K562 (cell line): ENCODE measurements at regions not wholly inside any gene's neighbourhood (a gene's known extent, or its start where the extent isn't known, plus 50 kb on each side); places are given as distances from the start of the nearest gene placed in this dataset.

Experiments
- ATAC-seq: fragments of 200-7000 bp; cut with Tn5 transposase; 3 replicates; pipeline ENCODE4 v1.9.1; 2020; ENCODE audit warnings: moderate library complexity
- BruUV-seq: library from RNA; stranded (reverse); fragments of 400-500 nt; replicated peaks from 2 replicates; lab custom pipeline; 2021; lab: Mats Ljungman, UMichigan
- CTCF ChIA-PET: fragments of 300-600 bp; formaldehyde crosslinking; extraction: SDS; loops from one replicate; lab custom pipeline; 2021; ENCODE audit warnings: low intra/inter-chr PET ratio; lab: Yijun Ruan, JAX
- POLR2A ChIA-PET: fragments of 300-600, 350-650 bp; sonication (Branson Sonifier 250); formaldehyde crosslinking; extraction: SDS; loops from one replicate; lab custom pipeline; 2021; ENCODE audit warnings: antibody characterized with exemption, inconsistent platforms; lab: Yijun Ruan, JAX
- DNase-seq, 4 experiments: peaks; one replicate each; pipeline versions ENCODE4 v3.0.0 to v3.0.0-alpha.2; 2011 to 2018; ENCODE audit warnings: low spot score in 3 of 4, mixed read lengths in 3 of 4; ENCODE audit errors: extremely low read depth in 1 of 4
- FAIRE-seq: peaks from 2 replicates; lab custom pipeline; 2011; peaks lifted over from hg19 to GRCh38; lab: Jason Lieb, UNC
- H2AFZ ChIP-seq: 2 replicates; pipeline ENCODE4 v1.6.0; 2011; ENCODE audit warnings: low read depth, low read length, control low read depth, inconsistent platforms
- H3K27ac ChIP-seq: fragments of 200-600 bp; 3 replicates; pipeline ENCODE4 v1.8.0; 2011; ENCODE audit warnings: low read depth, mild to moderate bottlenecking, control low read depth, inconsistent platforms, low read length, moderate library complexity, mixed read lengths; ENCODE audit errors: extremely low read depth
- H3K27me3 ChIP-seq, 2 experiments: fragments of 300-600 bp in 1 of 2; 2 replicates in 1 of 2; 3 replicates in 1 of 2; pipeline versions ENCODE4 v1.6.0 to v1.8.0; 2011; ENCODE audit warnings: inconsistent platforms in 2 of 2, low read length in 2 of 2, mild to moderate bottlenecking in 1 of 2, mixed read lengths in 1 of 2, moderate library complexity in 1 of 2; ENCODE audit not compliant: control insufficient read depth in 2 of 2, insufficient read depth in 2 of 2
- H3K36me3 ChIP-seq: fragments of 300-600 bp; 3 replicates; pipeline ENCODE4 v1.8.0; 2011; ENCODE audit warnings: mild to moderate bottlenecking, low read length, inconsistent platforms; ENCODE audit not compliant: control insufficient read depth, insufficient read depth
- H3K4me1 ChIP-seq, 2 experiments: fragments of 200-600 bp in 1 of 2; replicated peaks in 1 of 2; 2 replicates in 1 of 2; 3 replicates in 1 of 2; pipeline versions ENCODE4 v1.5.1 to v1.8.0; 2011; ENCODE audit warnings: inconsistent platforms in 2 of 2, low read length in 2 of 2, mild to moderate bottlenecking in 1 of 2, mixed read lengths in 1 of 2, moderate library complexity in 1 of 2; ENCODE audit not compliant: control insufficient read depth in 2 of 2, insufficient read depth in 2 of 2
- H3K4me2 ChIP-seq: 2 replicates; pipeline ENCODE4 v1.6.1; 2011; ENCODE audit warnings: low read length, control low read depth, inconsistent platforms, mixed read lengths; ENCODE audit not compliant: insufficient read depth
- H3K4me3 ChIP-seq: fragments of 200-600 bp; sonication (generic), shearing (Covaris generic); 2 replicates; pipeline ENCODE4 v1.5.1; 2016; ENCODE audit warnings: control low read depth, inconsistent platforms
- H3K79me2 ChIP-seq: fragments of 200-600 bp; 3 replicates; pipeline ENCODE4 v1.8.0; 2011; ENCODE audit warnings: low read length, inconsistent platforms; ENCODE audit not compliant: control insufficient read depth, insufficient read depth
- H3K9ac ChIP-seq, 2 experiments: 2 replicates each; pipeline versions ENCODE4 v1.6.0 to v1.6.1; 2011; ENCODE audit warnings: low read depth in 2 of 2, low read length in 2 of 2, control low read depth in 1 of 2, inconsistent platforms in 1 of 2, mild to moderate bottlenecking in 1 of 2, mixed read lengths in 1 of 2; ENCODE audit not compliant: insufficient read depth in 1 of 2
- H3K9me1 ChIP-seq: one replicate; pipeline ENCODE4 v1.6.0; 2011; ENCODE audit warnings: inconsistent platforms, mild to moderate bottlenecking, low read length, moderate library complexity; ENCODE audit not compliant: control insufficient read depth, insufficient read depth
- H3K9me3 ChIP-seq: replicated peaks from 2 replicates; pipeline ENCODE4 v1.5.1; 2011; ENCODE audit warnings: low read depth, low read length, inconsistent platforms; ENCODE audit not compliant: control insufficient read depth, insufficient read depth
- H4K20me1 ChIP-seq: replicated peaks from 2 replicates; pipeline ENCODE4 v1.6.1; 2011; ENCODE audit warnings: low read length, inconsistent platforms, mixed read lengths; ENCODE audit not compliant: control insufficient read depth, insufficient read depth
- BACH1 ChIP-seq: fragments of 200-800 bp; sonication (Bioruptor generic); IDR thresholded peaks from 2 replicates; pipeline ENCODE4 v1.6.1; 2016; ENCODE audit warnings: missing genetic modification characterization, missing compliant biosample characterization
- CREBBP ChIP-seq: IDR thresholded peaks from one replicate; pipeline ENCODE4 v1.6.1; 2012; ENCODE audit warnings: low read depth, mild to moderate bottlenecking, control low read depth, inconsistent platforms, low read length
- DNMT1 ChIP-seq: fragments of 450-650 bp; IDR thresholded peaks from 2 replicates; pipeline ENCODE4 v1.6.1; 2016; ENCODE audit warnings: antibody characterized with exemption, mild to moderate bottlenecking
- FOS ChIP-seq: IDR thresholded peaks from 3 replicates; pipeline ENCODE4 v1.6.1; 2011; ENCODE audit not compliant: insufficient read length; ENCODE audit errors: extremely low read depth
- HCFC1 ChIP-seq: IDR thresholded peaks from 2 replicates; pipeline ENCODE4 v1.6.1; 2012; ENCODE audit warnings: low read depth, low read length, improper control_type of control experiment
- HMG20A ChIP-seq: fragments of 450-650 bp; formaldehyde crosslinking; conservative IDR thresholded peaks from 2 replicates; pipeline ENCODE4 v1.4.0; 2020; ENCODE audit warnings: mild to moderate bottlenecking, mixed read lengths
- HOXB6 ChIP-seq: fragments of 250-450 bp; sonication (Bioruptor Pico); IDR thresholded peaks from 2 replicates; pipeline ENCODE4 v1.5.1; 2022; ENCODE audit warnings: mild to moderate bottlenecking, borderline replicate concordance
- LARP7 ChIP-seq: fragments of 450-650 bp; IDR thresholded peaks from 2 replicates; pipeline ENCODE4 v1.6.1; 2016
- LCOR ChIP-seq: sonication (generic); formaldehyde crosslinking; IDR thresholded peaks from 2 replicates; pipeline ENCODE4 v1.8.0; 2022; ENCODE audit warnings: mild to moderate bottlenecking, missing genetic modification reagents
- MBD1 ChIP-seq: fragments of 250-450 bp; sonication (Bioruptor Pico); IDR thresholded peaks from 2 replicates; pipeline ENCODE4 v1.8.0; 2022; ENCODE audit warnings: inconsistent platforms
- NFE2L1 ChIP-seq: fragments of 450-650 bp; IDR thresholded peaks from 2 replicates; pipeline ENCODE4 v1.6.1; 2016; ENCODE audit warnings: missing genetic modification characterization, low read depth, mild to moderate bottlenecking, missing compliant biosample characterization, moderate library complexity, borderline replicate concordance
- PCBP1 ChIP-seq: fragments of 200-400 bp; formaldehyde crosslinking; IDR thresholded peaks from 2 replicates; pipeline ENCODE4 v1.6.1; 2018; ENCODE audit warnings: mild to moderate bottlenecking, low read depth, low read length; ENCODE audit not compliant: poor library complexity, severe bottlenecking
- SRSF3 ChIP-seq: fragments of 200-400 bp; formaldehyde crosslinking; IDR thresholded peaks from 2 replicates; pipeline ENCODE4 v1.6.1; 2016; ENCODE audit warnings: mild to moderate bottlenecking, low read length, moderate library complexity; ENCODE audit not compliant: insufficient read depth
- WGBS: fragments of 100-300 bp; shearing (Covaris generic); methylation state at CpG from one replicate; pipeline ENCODE4 v1.1.6; 2016; ENCODE audit warnings: low coverage, mixed read lengths; ENCODE audit not compliant: insufficient coverage; ENCODE audit errors: missing lambda C conversion rate; 5-methylcytosine and 5-hydroxymethylcytosine counted together
- in situ Hi-C: fragments of 300-500 bp; cut with MboI; formaldehyde crosslinking; loops from 4 replicates; pipeline ENCODE4 v1.15.0; 2018; ENCODE audit warnings: inconsistent platforms, mixed read lengths
- intact Hi-C: fragments of 100-400 bp; cut with micrococcal nuclease; formaldehyde crosslinking; loops from 2 replicates; pipeline ENCODE4 v1.14.2; 2022
- TF ChIP-seq, protein P1 (sequence below): fragments of 450-650 bp; IDR thresholded peaks from 2 replicates; pipeline ENCODE4 v1.7.0; 2016; ENCODE audit warnings: borderline replicate concordance

DNA sequence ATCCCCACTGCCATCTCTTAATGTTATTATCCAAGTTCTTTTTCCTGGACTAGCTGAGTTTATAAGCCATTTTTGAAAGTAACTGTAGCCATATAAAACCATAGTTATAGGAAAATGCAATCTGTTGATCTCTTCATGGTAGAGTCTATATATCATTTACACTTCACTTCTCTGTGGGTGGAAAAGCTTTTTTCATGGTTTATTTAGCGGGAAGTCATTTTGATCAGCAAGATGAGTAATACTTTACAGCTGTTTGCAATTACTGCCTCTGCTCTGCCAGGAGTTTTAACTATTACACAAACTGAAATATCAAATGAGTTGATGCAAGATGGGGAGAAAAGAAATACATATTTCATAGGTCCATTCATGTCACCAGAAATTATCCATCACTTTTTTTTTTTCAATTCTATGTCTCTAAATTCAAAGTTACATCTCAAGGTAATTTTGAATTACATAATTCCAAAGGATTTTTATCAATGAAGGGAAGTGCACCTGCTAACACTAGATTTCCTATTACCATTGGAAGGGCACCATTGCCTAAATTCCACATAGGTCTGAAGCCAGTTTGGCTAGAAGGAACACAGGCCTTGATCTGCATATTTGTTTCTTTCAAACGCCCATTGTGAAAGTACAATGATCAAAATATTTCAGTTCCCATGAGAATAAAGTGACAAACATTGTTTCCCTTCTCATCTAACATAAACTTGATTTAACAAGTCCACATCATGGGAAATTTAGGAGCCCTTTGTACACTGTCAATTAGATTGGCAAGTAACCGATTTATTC is 296.7 kb downstream of the ZNF326 start:
- FAIRE-seq (no peak), DNase-seq (no peak), ATAC-seq (no peak)
- no peak overlapping the region for H3K4me2 ChIP-seq
- H3K9me3 ChIP-seq: no peaks in the 10 kb centered on the region
- no peaks in the 10 kb centered on the region for H4K20me1 ChIP-seq
- H2AFZ ChIP-seq: no peak overlapping the region
- BruUV-seq: no TSS peak
- H3K79me2 ChIP-seq: no peaks in the 10 kb centered on the region
- no peaks in the 10 kb centered on the region for H3K9me1 ChIP-seq
- 0% methylated on average over 3 of the region's 3 CpGs for WGBS
- no peak overlapping the region for H3K27ac ChIP-seq
- in situ Hi-C loops: no loop called here
- no peaks in the 10 kb centered on the region for H3K4me1 ChIP-seq
- no peaks in the 10 kb centered on the region for H3K36me3 ChIP-seq
- ChIA-PET CTCF (no interaction called here), POLR2A (interaction anchor here (0.6 to 1.3 kb wide), 2 partner anchors 29 to 191 kb away, joined by 3 read pairs; no protein-coding TSS in a partner anchor)
- H3K4me3 ChIP-seq: no peak overlapping the region
- no peak overlapping the region for H3K9ac ChIP-seq
- H3K27me3 ChIP-seq: no peaks in the 10 kb centered on the region
- TF ChIP-seq, protein P1, sequence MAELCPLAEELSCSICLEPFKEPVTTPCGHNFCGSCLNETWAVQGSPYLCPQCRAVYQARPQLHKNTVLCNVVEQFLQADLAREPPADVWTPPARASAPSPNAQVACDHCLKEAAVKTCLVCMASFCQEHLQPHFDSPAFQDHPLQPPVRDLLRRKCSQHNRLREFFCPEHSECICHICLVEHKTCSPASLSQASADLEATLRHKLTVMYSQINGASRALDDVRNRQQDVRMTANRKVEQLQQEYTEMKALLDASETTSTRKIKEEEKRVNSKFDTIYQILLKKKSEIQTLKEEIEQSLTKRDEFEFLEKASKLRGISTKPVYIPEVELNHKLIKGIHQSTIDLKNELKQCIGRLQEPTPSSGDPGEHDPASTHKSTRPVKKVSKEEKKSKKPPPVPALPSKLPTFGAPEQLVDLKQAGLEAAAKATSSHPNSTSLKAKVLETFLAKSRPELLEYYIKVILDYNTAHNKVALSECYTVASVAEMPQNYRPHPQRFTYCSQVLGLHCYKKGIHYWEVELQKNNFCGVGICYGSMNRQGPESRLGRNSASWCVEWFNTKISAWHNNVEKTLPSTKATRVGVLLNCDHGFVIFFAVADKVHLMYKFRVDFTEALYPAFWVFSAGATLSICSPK: no peak
- TF ChIP-seq HMG20A (CRISPR knock-in tag) (no peak), DNMT1 (no peak), MBD1 (CRISPR knock-in tag) (no peak), HOXB6 (no peak), LCOR (CRISPR knock-in tag) (no peak), SRSF3 (no peak), HCFC1 (no peak), NFE2L1 (no peak), BACH1 (no peak), FOS (no peak), LARP7 (no peak), CREBBP (no peak), PCBP1 (no peak)
- intact Hi-C loops: no loop called here
